CD14-positive monocyte (primary cell): ENCODE measurements at regions not wholly inside any gene's neighbourhood (a gene's known extent, or its start where the extent isn't known, plus 50 kb on each side); places are given as distances from the start of the nearest gene placed in this dataset.
A peak's percentile ranks its signal among the peaks of the same experiment; 100 is the strongest.

Experiments
- DNase-seq, 3 donors: peaks; one replicate each; pipeline ENCODE4 v3.0.0-alpha.2; 2011 to 2022
- H2AFZ ChIP-seq: 2 replicates; pipeline ENCODE4 v1.6.0; 2012; ENCODE audit warnings: mild to moderate bottlenecking, low read depth, low read length, inconsistent platforms; ENCODE audit not compliant: insufficient read depth, poor library complexity, severe bottlenecking
- H3K27ac ChIP-seq, 2 donors: 1 replicate in 1 of 2; 2 replicates in 1 of 2; pipeline ENCODE4 v1.5.1; 2012 to 2013; ENCODE audit warnings: low read length in 2 of 2, control low read depth in 1 of 2, inconsistent platforms in 1 of 2, low read depth in 1 of 2, mild to moderate bottlenecking in 1 of 2
- H3K27me3 ChIP-seq, 2 donors: one replicate each; pipeline versions ENCODE4 v1.6.0 to v1.6.1; 2011 to 2013; ENCODE audit warnings: low read length in 2 of 2; ENCODE audit not compliant: control insufficient read depth in 2 of 2, insufficient read depth in 2 of 2
- H3K36me3 ChIP-seq, 2 donors: replicated peaks in 1 of 2; 1 replicate in 1 of 2; 2 replicates in 1 of 2; pipeline versions ENCODE4 v1.5.1 to v1.6.1; 2012 to 2013; ENCODE audit warnings: low read length in 2 of 2, control low read depth in 1 of 2, inconsistent platforms in 1 of 2, mild to moderate bottlenecking in 1 of 2; ENCODE audit not compliant: insufficient read depth in 2 of 2, control insufficient read depth in 1 of 2
- H3K4me1 ChIP-seq, 2 donors: 1 replicate in 1 of 2; 2 replicates in 1 of 2; pipeline versions ENCODE4 v1.5.1 to v1.6.1; 2012 to 2013; ENCODE audit warnings: low read length in 2 of 2, control low read depth in 1 of 2, inconsistent platforms in 1 of 2, mild to moderate bottlenecking in 1 of 2, moderate library complexity in 1 of 2; ENCODE audit not compliant: insufficient read depth in 2 of 2, control insufficient read depth in 1 of 2
- H3K4me2 ChIP-seq: replicated peaks from 2 replicates; pipeline ENCODE3; 2012; ENCODE audit warnings: low read length, moderate library complexity, mild to moderate bottlenecking; ENCODE audit not compliant: poor library complexity, severe bottlenecking; ENCODE audit errors: extremely low read depth
- H3K4me3 ChIP-seq, 3 experiments: fragments of 200-600 bp in 1 of 3; sonication (generic) in 1 of 3; replicated peaks in 1 of 3; 1 replicate in 2 of 3; 2 replicates in 1 of 3; pipeline ENCODE4 v1.5.1; 2011 to 2013; ENCODE audit warnings: low read length in 3 of 3, mild to moderate bottlenecking in 3 of 3, control low read depth in 2 of 3, low read depth in 2 of 3, inconsistent platforms in 1 of 3, moderate library complexity in 1 of 3
- H3K79me2 ChIP-seq: 2 replicates; pipeline ENCODE4 v1.6.0; 2012; ENCODE audit warnings: mild to moderate bottlenecking, control low read depth, inconsistent platforms, low read length, moderate library complexity; ENCODE audit not compliant: insufficient read depth
- H3K9ac ChIP-seq: 2 replicates; pipeline ENCODE4 v1.6.0; 2017; ENCODE audit warnings: low read length, mild to moderate bottlenecking; ENCODE audit not compliant: insufficient read depth, poor library complexity, severe bottlenecking
- H3K9me3 ChIP-seq, 2 donors: replicated peaks in 1 of 2; 1 replicate in 1 of 2; 2 replicates in 1 of 2; pipeline versions ENCODE4 v1.5.1 to v1.6.1; 2012 to 2013; ENCODE audit warnings: low read length in 2 of 2, control low read depth in 1 of 2; ENCODE audit not compliant: control insufficient read depth in 1 of 2, insufficient read depth in 1 of 2
- H4K20me1 ChIP-seq: 2 replicates; pipeline ENCODE4 v1.6.0; 2012; ENCODE audit warnings: mild to moderate bottlenecking, low read length, control low read depth, moderate library complexity; ENCODE audit not compliant: insufficient read depth
- H3K27ac Mint-ChIP-seq, 7 donors: one replicate each; pipeline ENCODE4 v1.8.0; 2020; ENCODE audit warnings: mild to moderate bottlenecking in 7 of 7, mixed read lengths in 7 of 7, moderate library complexity in 6 of 7, inconsistent platforms in 2 of 7
- H3K27me3 Mint-ChIP-seq, 3 donors: one replicate each; pipeline ENCODE4 v1.8.0; 2021 to 2022; ENCODE audit warnings: low read depth in 3 of 3, mild to moderate bottlenecking in 3 of 3, mixed read lengths in 3 of 3, moderate library complexity in 3 of 3, inconsistent platforms in 1 of 3
- H3K36me3 Mint-ChIP-seq, 2 donors: one replicate each; pipeline ENCODE4 v1.8.0; 2020; ENCODE audit warnings: mixed read lengths in 2 of 2, inconsistent platforms in 1 of 2, mild to moderate bottlenecking in 1 of 2
- H3K4me1 Mint-ChIP-seq: one replicate; pipeline ENCODE4 v1.8.0; 2020; ENCODE audit warnings: mild to moderate bottlenecking, mixed read lengths
- H3K4me3 Mint-ChIP-seq, 2 donors: one replicate each; pipeline ENCODE4 v1.8.0; 2020; ENCODE audit warnings: mild to moderate bottlenecking in 2 of 2, mixed read lengths in 2 of 2, moderate library complexity in 1 of 2
- H3K9me3 Mint-ChIP-seq, 7 donors: one replicate each; pipeline ENCODE4 v1.8.0; 2020 to 2022; ENCODE audit warnings: mixed read lengths in 7 of 7, mild to moderate bottlenecking in 6 of 7, moderate library complexity in 6 of 7, inconsistent platforms in 2 of 7
- WGBS: methylation state at CpG from one replicate; pipeline ENCODE4 v1.1.5; 2013; ENCODE audit warnings: missing lambda C conversion rate; ENCODE audit not compliant: insufficient coverage; 5-methylcytosine and 5-hydroxymethylcytosine counted together
- intact Hi-C, 2 donors: fragments of 100-400 bp; cut with micrococcal nuclease; formaldehyde crosslinking; loops; one replicate each; pipeline versions ENCODE4 v1.15.0 to v1.15.1; 2023
- TF ChIP-seq, protein P1 (sequence below): fragments of 200-600 bp; IDR thresholded peaks from one replicate; pipeline ENCODE4 v1.8.0; 2022; ENCODE audit warnings: antibody characterized with exemption, mild to moderate bottlenecking

DNA sequence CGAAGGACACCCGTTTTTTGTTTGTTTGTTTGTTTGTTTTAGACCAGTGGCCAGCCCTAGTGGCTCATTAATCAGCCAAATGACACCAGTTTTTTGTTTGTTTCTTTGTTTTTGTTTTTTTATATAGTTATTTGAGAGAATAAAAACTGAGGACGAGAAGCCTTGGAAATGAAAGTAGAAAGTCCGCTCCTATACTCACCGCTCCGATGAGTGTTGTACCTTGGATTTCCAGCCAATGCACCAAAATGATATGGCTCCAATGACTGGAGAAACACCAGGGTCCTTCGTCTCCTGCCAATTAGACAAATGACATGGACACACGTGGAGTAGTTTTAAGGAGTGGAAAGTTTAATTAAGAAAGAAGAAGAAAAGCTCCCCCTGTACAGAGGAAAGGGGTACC lies 87.9 kb downstream of the ZXDA start:
- Histone ChIP-seq H3K9ac (no peak overlapping the region), H3K4me1 (no peaks in the 10 kb centered on the region), H3K79me2 (no peaks in the 10 kb centered on the region), H3K27me3 (no peaks in the 10 kb centered on the region), H3K4me2 (no peak overlapping the region), H4K20me1 (no peaks in the 10 kb centered on the region), H3K4me3 (no peak overlapping the region), H3K36me3 (no peaks in the 10 kb centered on the region), H3K9me3 (no peaks in the 10 kb centered on the region), H2AFZ (no peak overlapping the region), H3K27ac (no peak overlapping the region)
- intact Hi-C loops: loop anchor here in 1 of 2 donors (10.0 kb wide), 1 partner anchor 102 kb away; no protein-coding TSS in a partner anchor
- Mint-ChIP-seq H3K27ac (no peak overlapping the region), H3K4me3 (no peak overlapping the region), H3K4me1 (peaks cover 3% of the 10 kb centered on the region), H3K36me3 (no peaks in the 10 kb centered on the region), H3K9me3 (no peaks in the 10 kb centered on the region), H3K27me3 (peaks cover 1 to 4% (median 3%) of the 10 kb centered on the region in 3 donors)
- DNase-seq: no peak
- WGBS: 100% methylated on average over 3 of the region's 8 CpGs
- TF ChIP-seq, protein P1, sequence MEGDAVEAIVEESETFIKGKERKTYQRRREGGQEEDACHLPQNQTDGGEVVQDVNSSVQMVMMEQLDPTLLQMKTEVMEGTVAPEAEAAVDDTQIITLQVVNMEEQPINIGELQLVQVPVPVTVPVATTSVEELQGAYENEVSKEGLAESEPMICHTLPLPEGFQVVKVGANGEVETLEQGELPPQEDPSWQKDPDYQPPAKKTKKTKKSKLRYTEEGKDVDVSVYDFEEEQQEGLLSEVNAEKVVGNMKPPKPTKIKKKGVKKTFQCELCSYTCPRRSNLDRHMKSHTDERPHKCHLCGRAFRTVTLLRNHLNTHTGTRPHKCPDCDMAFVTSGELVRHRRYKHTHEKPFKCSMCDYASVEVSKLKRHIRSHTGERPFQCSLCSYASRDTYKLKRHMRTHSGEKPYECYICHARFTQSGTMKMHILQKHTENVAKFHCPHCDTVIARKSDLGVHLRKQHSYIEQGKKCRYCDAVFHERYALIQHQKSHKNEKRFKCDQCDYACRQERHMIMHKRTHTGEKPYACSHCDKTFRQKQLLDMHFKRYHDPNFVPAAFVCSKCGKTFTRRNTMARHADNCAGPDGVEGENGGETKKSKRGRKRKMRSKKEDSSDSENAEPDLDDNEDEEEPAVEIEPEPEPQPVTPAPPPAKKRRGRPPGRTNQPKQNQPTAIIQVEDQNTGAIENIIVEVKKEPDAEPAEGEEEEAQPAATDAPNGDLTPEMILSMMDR: no peak

DNA sequence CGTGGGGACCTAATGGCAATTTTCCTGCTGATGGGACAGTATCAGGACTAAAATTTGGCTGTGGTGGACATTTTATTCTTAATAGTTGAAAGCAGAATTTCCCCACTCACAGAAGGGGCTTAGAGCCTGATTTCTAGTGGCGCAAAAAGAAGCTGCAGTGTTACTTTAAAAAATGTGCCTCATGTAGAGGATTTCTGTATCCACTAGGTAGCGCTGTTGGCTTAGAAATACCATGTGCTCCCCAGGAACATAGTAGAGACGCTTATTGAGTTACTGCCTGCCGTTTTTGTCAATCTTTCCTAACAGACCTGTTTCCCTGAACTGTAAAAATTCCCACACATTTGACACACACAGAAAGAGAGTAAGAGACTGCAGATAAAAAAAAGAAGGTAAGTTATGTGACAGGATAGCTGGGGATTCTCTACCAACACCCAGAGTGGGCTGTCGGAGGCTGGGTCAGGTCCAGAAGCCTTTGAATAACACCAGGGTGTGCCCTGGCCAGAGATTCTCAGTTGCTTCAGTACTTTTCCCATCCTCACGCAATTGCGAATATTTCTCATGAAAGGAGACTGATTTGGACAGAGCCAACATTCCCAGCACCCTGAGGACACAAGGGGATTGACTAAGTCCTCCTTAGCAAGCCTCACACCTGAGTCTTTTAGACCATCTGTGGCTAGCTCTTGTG lies 88.4 kb downstream of the ZXDA start:
- Mint-ChIP-seq H3K4me1 (peaks cover 3% of the 10 kb centered on the region), H3K4me3 (peak overlapping the region in 1 of 2 donors; percentile 31), H3K27me3 (peaks cover 1 to 3% (median 2%) of the 10 kb centered on the region in 3 donors), H3K9me3 (no peaks in the 10 kb centered on the region), H3K36me3 (no peaks in the 10 kb centered on the region), H3K27ac (peak overlapping the region in 1 of 7 donors; percentile 8)
- no peaks in the 10 kb centered on the region for H3K79me2 ChIP-seq
- TF ChIP-seq, protein P1: peak; percentile 49
- H3K9me3 ChIP-seq: no peaks in the 10 kb centered on the region
- no peak overlapping the region for H3K4me2 ChIP-seq
- no peak overlapping the region for H2AFZ ChIP-seq
- WGBS: 80% methylated on average over 1 of the region's 8 CpGs
- no peak overlapping the region for H3K9ac ChIP-seq
- H4K20me1 ChIP-seq: no peaks in the 10 kb centered on the region
- peak; percentile 21 to 29 (median 27) for DNase-seq
- no peak overlapping the region for H3K4me3 ChIP-seq
- intact Hi-C loops: loop anchor here in 1 of 2 donors (10.0 kb wide), 1 partner anchor 103 kb away; no protein-coding TSS in a partner anchor
- H3K36me3 ChIP-seq: no peaks in the 10 kb centered on the region
- H3K4me1 ChIP-seq: no peaks in the 10 kb centered on the region
- H3K27ac ChIP-seq: no peak overlapping the region
- no peaks in the 10 kb centered on the region for H3K27me3 ChIP-seq
